GM19463 (cell line): ENCODE measurements at regions not wholly inside any gene's neighbourhood (a gene's known extent, or its start where the extent isn't known, plus 50 kb on each side); places are given as distances from the start of the nearest gene placed in this dataset.
"Not testable (repeated sequence)": the region's sequence is repeated elsewhere in the genome, so short reads cannot be mapped to it uniquely, and the experiment has no call there.

ENCODE experiments used
- ATAC-seq: cut with Tn5 transposase; IDR thresholded peaks from one replicate; pipeline ENCODE4 v1.9.1; 2021; ENCODE audit warnings: mild to moderate bottlenecking, moderate library complexity; ENCODE audit not compliant: unreplicated experiment

DNA sequence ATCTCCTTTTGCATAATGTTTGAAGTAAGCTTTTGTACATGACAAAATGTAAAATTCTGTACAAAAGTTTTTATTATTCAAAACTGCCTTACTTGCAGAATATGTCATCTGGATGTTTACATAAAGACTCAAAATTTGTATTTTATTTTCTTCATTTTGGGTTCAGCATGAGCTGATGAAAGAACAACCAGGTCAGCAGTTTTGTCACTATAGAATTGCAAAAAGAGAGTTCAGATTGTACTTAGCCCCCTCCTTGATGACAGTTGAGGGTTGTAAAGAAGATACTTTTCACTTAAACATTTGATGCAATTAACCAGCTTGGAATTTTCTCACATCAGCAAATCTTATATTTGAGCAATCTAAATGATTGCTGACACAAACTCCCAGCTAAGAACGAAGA is 669.3 kb downstream of the PLA2G4A start:
- no peak for ATAC-seq

- no peak for ATAC-seq
Observed at GRCh38 chr1:187504779-187505178, 676.0 kb downstream of the PLA2G4A start.

- ATAC-seq = no peak
Observed at GRCh38 chr1:187509091-187509490, 680.3 kb downstream of the PLA2G4A start.

DNA sequence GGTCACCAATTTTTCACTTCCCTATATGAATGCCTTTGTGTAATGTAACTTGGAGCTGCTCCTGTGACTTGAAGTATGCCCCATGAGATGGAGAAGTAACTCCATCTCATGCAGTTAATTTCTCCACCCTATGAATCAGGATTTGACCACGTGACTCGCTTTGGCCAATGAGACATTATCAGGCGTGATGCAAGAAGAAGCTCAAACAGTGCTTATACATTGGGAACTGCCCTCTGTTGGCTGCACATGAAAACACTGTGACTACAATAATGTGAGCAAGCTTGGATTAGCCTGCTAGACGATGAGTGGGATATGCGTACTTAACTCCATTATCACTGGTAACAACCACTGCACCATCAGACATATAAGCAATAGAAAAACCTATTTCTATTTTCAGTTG is 684.4 kb downstream of the PLA2G4A start:
- no peak for ATAC-seq

- ATAC-seq = no peak
Observed at GRCh38 chr1:187514110-187514509, 685.4 kb downstream of the PLA2G4A start.

DNA sequence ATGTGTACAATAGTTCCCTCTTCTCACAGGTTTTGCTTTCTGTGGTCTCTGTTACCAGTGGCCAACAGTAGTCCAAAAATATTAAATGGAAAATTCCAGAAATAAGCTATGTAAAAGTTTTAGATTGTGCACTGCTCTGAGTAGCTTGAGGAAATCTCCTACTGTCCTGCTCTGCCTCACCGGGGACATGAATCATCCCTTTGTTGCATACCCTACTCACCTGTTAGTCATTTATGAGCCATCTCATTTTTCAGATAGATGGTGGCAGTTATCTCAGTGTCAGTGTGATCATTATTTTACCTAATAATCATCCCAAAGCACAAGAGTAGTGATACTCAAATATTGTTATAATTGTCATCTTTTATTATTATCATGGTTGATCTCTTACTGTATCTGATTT is 688.1 kb downstream of the PLA2G4A start:
- no peak for ATAC-seq

GRCh38 chr1:187517546-187517945 is 688.8 kb downstream of the PLA2G4A start:
- no peak for ATAC-seq

DNA sequence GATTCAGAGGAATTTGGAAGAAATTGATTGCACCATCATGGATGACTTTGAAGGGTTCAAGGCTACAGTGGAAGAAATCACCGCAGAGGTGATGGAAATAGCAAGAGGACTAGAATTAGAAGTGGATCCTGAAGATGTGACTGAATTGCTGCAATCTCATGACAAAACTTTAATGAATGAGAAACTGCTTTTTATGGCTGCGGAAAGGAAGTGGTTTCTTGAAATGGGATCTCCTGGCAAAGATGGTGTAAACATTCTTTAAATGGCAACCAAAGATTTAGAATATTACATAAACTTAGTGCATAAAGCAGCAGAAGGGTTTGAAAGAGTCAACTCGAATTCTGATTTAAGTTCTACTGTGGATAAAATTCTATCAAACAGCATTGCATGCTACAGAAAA is 698.6 kb downstream of the PLA2G4A start:
- no peak for ATAC-seq

DNA sequence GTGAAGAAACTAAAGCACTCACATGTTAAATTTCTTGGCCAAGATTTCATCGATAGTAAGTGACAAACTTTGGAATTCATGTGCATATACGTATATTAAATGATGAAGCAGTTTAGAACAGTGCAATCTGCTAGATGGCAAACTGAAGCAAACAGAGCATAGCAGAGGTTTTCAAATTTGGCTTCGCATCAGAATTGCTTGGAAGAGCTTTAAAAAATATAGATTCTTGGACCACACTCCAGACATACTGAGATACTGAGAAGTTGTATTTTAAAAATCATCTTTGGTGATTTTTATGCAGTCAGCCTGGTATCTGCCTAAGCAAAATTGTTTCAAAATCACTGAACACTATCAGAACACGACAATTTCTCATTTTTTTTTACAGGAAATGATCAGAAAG is 709.2 kb downstream of the PLA2G4A start:
- ATAC-seq = no peak

DNA sequence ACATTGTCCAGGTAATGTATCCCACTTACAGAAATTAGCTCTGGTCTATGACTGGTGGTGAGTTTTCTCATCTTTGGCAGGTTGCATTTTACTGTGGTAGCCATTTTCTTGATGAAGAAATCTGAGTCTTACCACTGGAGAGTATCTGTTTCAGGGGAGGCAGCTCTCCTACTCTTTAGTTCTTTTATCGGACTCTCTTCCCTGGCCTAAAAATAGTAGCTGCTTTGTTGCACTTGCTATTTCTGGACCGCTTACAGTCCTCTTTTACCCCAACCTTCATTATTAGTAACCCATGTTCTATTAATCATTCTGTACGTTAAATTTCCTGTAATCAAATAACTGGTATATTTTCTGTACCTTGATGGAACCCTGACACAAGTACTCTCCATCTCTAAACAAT is 720.8 kb downstream of the PLA2G4A start:
- no peak for ATAC-seq

DNA sequence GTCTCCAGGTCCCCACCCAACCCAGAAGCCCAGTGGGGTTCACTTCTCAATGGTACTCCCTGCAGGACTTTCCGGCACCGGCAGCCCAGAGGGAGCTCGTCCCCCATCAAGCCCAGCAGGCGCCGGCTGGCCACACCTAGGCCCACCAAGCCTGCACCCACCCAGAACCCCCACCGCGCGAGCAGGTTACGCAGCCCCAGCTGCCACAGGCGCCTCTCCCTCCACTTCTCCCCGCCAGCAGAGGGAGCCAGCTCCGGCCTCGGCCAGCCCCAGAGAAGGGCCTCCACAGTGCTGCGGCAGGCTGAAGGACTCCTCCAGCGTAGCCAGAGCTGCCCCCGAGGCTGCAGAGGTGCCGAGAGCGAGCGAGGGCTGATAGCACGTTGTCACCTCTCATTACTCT is 722.3 kb downstream of the PLA2G4A start:
- ATAC-seq = no peak

DNA sequence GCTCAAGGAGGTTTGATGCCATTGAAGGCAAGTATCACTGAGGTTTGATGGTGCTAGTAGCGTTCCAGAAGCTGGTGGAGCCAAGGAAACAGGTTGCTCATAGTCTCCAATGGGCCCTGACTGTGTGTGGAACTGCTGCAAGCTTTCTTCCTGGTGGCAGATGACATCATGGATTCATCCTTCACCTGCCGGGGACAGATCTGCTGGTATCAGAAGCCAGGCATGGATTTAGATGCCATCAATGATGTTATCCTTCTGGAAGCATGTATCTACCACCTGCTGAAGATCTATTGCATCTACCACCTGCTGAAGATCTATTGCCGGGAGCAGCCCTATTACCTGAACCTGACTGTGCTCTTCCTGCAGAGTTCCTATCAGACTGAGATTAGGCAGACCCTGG is 734.4 kb downstream of the PLA2G4A start:
- ATAC-seq = no peak

GRCh38 chr1:187566354-187566753 is 737.6 kb downstream of the PLA2G4A start:
- ATAC-seq = no peak

GRCh38 chr1:187568067-187568466 is 739.3 kb downstream of the PLA2G4A start:
- ATAC-seq = no peak

GRCh38 chr1:187570166-187570565 is 741.4 kb downstream of the PLA2G4A start:
- no peak for ATAC-seq

DNA sequence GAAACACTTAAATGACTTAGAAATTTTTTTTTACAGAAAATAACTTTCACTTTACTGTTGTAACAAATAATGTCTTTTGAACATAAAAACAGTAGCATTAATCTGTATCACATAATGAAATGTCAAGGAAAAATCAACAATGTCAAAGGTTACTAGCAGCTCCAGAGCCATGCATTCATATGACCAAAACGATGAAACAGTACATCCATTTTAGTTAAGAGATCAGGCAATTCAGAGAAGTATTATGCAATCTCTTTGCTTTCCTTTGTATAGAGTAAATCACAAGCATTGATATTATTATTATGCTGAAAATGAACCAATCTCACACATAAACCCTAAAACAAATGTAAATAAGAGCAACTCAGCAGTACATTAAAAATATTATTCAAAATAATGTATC is 748.9 kb downstream of the PLA2G4A start:
- ATAC-seq = no peak

DNA sequence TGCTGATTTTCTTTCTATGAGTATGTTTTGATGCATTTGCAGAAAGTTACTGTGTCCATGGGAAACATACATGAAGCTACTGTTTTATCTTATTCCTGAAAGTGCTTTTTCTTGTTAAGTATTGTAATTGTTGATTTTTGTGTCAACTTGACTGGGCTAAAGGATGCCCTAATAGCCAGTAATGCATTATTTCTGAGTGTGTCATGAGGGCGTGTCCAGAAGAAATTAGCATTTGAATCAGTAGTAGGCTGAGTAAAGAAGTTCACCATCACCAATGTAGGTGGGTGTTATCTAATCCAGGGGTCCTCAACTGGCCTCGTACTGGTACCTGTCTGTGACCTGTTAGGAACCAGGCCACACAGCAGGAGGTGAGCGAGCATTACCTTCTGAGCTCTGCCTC is 760.2 kb downstream of the PLA2G4A start:
- no peak for ATAC-seq

- ATAC-seq = no peak
Observed at GRCh38 chr1:187605736-187606135, 777.0 kb downstream of the PLA2G4A start.

DNA sequence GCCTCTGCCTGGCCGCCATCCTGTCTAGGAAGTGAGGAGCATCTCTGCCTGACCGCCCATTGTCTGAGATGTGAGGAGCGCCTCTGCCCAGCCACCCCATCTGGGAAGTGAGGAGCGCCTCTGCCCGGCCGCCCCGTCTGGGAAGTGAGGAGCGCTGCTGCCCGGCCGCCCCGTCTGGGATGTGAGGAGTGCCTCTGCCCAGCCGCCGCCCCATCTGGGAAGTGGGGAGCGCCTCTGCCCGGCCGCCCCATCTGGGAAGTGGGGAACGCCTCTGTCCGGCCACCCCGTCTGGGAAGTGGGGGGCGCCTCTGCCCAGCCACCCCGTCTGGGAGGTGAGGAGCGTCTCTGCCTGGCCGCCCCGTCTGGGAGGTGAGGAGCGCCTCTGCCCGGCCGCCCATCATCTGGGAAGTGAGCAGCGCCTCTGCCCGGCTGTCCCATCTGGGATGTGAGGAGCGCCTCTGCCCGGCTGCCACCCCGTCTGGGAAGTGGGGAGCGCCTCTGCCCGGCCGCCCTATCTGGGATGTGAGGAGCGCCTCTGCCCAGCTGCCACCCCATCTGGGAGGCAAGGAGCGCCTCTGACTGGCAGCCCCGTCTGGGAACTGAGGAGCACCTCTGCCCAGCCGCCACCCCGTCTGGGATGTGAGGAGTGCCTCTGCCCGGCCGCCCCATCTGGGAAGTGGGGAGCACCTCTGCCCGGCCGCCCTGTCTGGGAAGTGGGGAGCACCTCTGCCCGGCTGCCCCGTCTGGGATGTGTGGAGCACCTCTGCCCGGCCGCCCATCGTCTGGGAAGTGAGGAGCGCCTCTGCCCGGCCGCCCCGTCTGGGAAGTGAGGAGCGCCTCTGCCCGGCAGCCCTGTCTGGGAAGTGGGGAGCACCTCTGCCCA is 787.3 kb downstream of the PLA2G4A start:
- ATAC-seq = not testable (repeated sequence)

DNA sequence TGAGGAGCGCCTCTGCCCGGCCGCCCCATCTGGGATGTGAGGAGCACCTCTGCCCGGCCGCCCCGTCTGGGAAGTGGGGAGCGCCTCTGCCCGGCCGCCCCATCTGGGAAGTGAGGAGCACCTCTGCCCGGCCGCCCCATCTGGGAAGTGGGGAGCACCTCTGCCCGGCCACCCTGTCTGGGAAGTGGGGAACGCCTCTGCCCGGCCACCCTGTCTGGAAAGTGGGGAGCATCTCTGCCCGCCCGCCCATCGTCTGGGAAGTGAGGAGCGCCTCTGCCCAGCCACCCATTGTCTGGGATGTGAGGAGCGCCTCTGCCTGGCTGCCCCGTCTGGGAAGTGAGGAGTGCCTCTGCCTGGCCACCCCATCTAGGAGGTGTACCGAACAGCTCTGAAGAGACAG is 788.1 kb downstream of the PLA2G4A start:
- ATAC-seq = not testable (repeated sequence)

GRCh38 chr1:187617776-187618175 is 789.0 kb downstream of the PLA2G4A start:
- no peak for ATAC-seq

DNA sequence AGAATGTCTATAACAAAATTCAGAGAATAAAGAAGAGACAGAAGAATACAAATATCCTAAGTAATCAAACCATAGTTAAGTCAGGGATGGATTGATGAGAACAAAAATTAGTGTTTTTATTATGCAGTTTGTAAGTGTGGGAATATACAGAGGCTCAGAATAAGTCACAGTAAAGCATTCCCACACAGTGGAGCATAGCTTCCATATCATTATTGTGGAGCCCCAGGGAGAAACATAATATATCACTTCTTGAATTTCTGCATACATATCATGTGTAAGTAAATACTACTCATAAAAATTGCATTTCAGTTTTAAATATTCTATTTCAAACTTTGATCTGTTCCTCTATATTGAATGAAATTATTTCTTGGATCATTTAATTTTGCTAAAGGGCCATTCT is 790.4 kb downstream of the PLA2G4A start:
- ATAC-seq = no peak

DNA sequence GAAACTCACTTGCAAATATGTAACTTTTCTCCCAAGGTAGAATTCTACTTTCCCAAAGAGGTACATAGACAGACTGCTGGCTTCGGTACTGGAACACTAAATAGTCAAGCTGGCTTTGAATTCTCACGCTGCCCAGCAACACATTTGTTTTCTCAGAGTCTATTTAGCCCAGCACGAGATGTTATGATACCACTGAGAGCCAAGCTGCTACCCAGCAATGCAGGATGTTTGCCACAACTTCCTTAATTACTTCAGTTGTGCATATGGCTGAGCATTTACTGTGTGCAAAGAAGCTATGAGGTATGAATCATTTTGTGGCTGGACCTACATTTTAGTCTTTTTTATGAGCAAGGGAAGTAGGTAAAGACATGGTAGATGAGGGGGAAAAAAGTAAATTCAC is 793.2 kb downstream of the PLA2G4A start:
- ATAC-seq = no peak
